Adrenal gland (tissue), 9 donors: ENCODE measurements at regions not wholly inside any gene's neighbourhood (a gene's known extent, or its start where the extent isn't known, plus 50 kb on each side); places are given as distances from the start of the nearest gene placed in this dataset.

ENCODE experiments used
- DNase-seq, 7 donors: peaks; one replicate each; pipeline ENCODE4 v3.0.0-alpha.2; 2019 to 2020
- H3K27ac ChIP-seq, 5 donors: fragments of 200-600 bp; sonication (generic) in 4 of 5; 1 replicate in 3 of 5; 2 replicates in 2 of 5; pipeline versions ENCODE4 v1.5.1 to v1.8.0; 2016 to 2020; ENCODE audit warnings: mild to moderate bottlenecking in 1 of 5
- H3K27me3 ChIP-seq: fragments of 200-600 bp; 2 replicates; pipeline ENCODE4 v1.8.0; 2021
- H3K36me3 ChIP-seq, 2 donors: fragments of 200-600 bp; replicated peaks in 1 of 2; 1 replicate in 1 of 2; 2 replicates in 1 of 2; pipeline versions ENCODE4 v1.5.1 to v1.8.0; 2018 to 2022
- H3K4me1 ChIP-seq, 2 donors: fragments of 200-600 bp; replicated peaks in 1 of 2; 1 replicate in 1 of 2; 2 replicates in 1 of 2; pipeline versions ENCODE4 v1.5.1 to v1.8.0; 2018 to 2021
- H3K4me3 ChIP-seq, 4 donors: fragments of 200-600 bp; sonication (generic) in 3 of 4; one replicate each; pipeline ENCODE4 v1.5.1; 2016 to 2018
- H3K9me3 ChIP-seq, 3 donors: fragments of 200-600 bp; sonication (generic) in 1 of 3; replicated peaks in 1 of 3; 1 replicate in 2 of 3; 2 replicates in 1 of 3; pipeline versions ENCODE4 v1.5.1 to v1.8.0; 2016 to 2021
- CTCF ChIP-seq, 6 experiments: fragments of 450-650 bp in 4 of 6; fragments of 200-600 bp in 2 of 6; sonication (generic) in 1 of 6; IDR thresholded peaks; 1 replicate in 5 of 6; 2 replicates in 1 of 6; pipeline versions ENCODE4 v1.5.1 to v1.8.0; 2016 to 2021; ENCODE audit warnings: antibody characterized with exemption in 6 of 6, mild to moderate bottlenecking in 2 of 6, moderate library complexity in 1 of 6
- POLR2A ChIP-seq, 2 donors: fragments of 450-650 bp; IDR thresholded peaks; one replicate each; pipeline ENCODE4 v1.6.1; 2017; ENCODE audit warnings: antibody characterized with exemption in 2 of 2, mild to moderate bottlenecking in 2 of 2, moderate library complexity in 1 of 2
- WGBS, 4 donors: extraction: QIAGEN DNeasy Blood & Tissue Kit in 2 of 4; methylation state at CpG; one replicate each; pipeline versions ENCODE4 v1.1.5 to v1.1.7; 2013 to 2017; 5-methylcytosine and 5-hydroxymethylcytosine counted together
- intact Hi-C, 2 donors: fragments of 100-400 bp; cut with DNase I; formaldehyde crosslinking; loops; one replicate each; pipeline versions ENCODE4 v1.14.1 to v1.15.0; 2022 to 2023
- donor health status: healthy with polysubstance abuse.
- donor health status: Bipolar disorder and iron deficiency.
- donor health status: DM: yes; HTN: yes; CAD: no.
- donor health status: DM: no; HTN: no; CAD: no.
- donor health status: DM: no; HTN: no; CAD: no.

DNA sequence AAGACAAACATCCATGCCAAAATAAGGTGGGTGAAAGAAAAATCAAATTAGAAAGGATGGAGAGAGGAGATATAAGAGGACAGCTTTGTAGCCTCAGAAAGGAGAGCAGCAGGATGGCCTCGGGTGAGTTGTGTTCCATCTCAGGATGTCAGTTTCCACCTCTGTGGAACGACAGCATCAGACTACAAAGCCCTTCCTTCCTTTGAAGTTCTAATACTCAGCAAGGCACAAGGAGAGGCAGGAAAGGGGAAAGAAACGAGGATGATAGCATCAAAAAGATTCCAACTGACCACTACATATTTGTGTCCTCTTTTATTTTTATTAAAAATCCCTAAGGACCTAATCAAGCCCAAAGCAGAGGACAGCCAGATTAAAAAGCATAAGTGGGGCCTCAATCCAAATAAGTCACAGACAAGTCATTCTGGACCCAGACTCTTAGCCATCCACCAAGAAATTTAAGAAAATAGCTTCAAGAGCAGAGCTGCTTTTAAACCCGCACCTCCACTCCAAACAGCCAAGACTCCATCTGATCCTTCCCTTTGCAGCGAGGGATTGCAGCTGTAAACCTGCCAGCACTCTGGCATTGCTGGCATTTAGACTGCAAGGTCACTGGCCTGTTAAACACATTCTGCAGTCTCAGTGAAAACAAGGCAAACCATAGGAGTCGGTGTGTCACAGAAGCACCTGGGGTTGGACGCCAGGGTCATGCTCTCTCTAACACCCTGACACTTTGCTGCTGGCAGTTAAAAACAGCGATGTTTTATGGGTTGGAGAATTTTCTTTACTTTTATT is 314.5 kb upstream of the CHAC2 start:
- H3K27ac ChIP-seq: no peak overlapping the region
- 27 to 32% (median 30%) methylated on average over 8 of the region's 8 CpGs for WGBS, 4 donors

GRCh38 chr2:53452400-53452799 is 315.2 kb upstream of the CHAC2 start:
- Histone ChIP-seq H3K36me3 (no peaks in the 10 kb centered on the region), H3K27ac (no peak overlapping the region), H3K27me3 (no peaks in the 10 kb centered on the region), H3K4me3 (no peak overlapping the region), H3K9me3 (no peaks in the 10 kb centered on the region), H3K4me1 (no peaks in the 10 kb centered on the region)
- 27 to 61% (median 44%) methylated on average over 1 of the region's 1 CpG for WGBS, 4 donors
- no peak for TF ChIP-seq POLR2A (IDR thresholded peaks at IDR 0.05)
- TF ChIP-seq CTCF (IDR thresholded peaks at IDR 0.05): no peak
- intact Hi-C loops: no loop called here
- no peak for DNase-seq

More for the DNA sequence above, 314.5 kb upstream of the CHAC2 start:
- intact Hi-C loops: no loop called here
- H3K4me1 ChIP-seq: no peaks in the 10 kb centered on the region
- TF ChIP-seq POLR2A (IDR thresholded peaks at IDR 0.05) (no peak), CTCF (IDR thresholded peaks at IDR 0.05) (no peak)
- no peaks in the 10 kb centered on the region for H3K9me3 ChIP-seq
- H3K27me3 ChIP-seq: no peaks in the 10 kb centered on the region
- DNase-seq: peak; percentile 43 to 76 (median 69)
- no peak overlapping the region for H3K4me3 ChIP-seq
- no peaks in the 10 kb centered on the region for H3K36me3 ChIP-seq

DNA sequence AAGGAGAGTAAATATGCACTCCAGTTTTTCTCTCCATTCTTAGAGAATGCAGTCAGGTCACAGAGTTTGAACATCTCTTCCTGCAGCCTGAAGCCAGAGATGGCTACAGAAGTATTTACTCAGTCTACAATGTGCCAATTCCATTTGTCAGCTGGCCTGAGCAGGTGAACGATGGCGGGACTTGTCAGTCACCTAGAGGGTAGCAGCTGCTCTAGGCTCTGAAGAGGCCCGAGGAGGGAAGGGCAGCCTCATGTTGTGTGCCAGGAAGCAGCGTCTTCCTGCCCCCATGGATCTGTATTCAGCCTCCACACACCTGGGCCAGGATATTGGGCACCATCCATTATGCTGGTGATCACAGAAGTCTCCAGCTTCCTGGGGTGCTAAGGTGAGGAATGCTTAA is 316.7 kb upstream of the CHAC2 start:
- H3K9me3 ChIP-seq: no peaks in the 10 kb centered on the region

DNA sequence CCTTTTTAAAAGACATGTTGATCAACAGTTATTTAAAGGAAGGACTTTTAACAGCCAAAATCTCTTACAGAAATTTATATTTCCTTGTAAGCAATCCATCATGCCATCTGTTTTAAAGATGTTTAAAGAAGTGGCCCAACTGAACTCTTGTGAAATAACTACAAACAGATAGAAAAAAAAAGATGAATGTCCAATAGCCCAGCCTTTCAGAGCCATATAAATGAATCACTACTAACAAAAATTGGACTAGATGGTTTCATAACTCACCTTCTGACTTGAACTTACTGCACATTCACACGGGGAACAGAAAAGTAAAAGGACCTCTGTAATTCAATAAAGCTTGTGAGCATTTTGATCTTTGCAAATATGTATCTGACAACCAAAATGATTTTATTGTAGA is 319.0 kb upstream of the CHAC2 start:
- peaks cover 0 to 5% of the 10 kb centered on the region in 2 donors for H3K4me1 ChIP-seq
- no peak overlapping the region for H3K27ac ChIP-seq
- H3K4me3 ChIP-seq: no peak overlapping the region
- WGBS, 4 donors: 17 to 38% (median 24%) methylated on average over 1 of the region's 1 CpG
- no peaks in the 10 kb centered on the region for H3K27me3 ChIP-seq
- TF ChIP-seq CTCF (IDR thresholded peaks at IDR 0.05) (no peak), POLR2A (IDR thresholded peaks at IDR 0.05) (no peak)
- no peak for DNase-seq
- intact Hi-C loops: no loop called here
- H3K36me3 ChIP-seq: no peaks in the 10 kb centered on the region
- no peaks in the 10 kb centered on the region for H3K9me3 ChIP-seq

More for the DNA sequence above, 316.7 kb upstream of the CHAC2 start:
- TF ChIP-seq CTCF (IDR thresholded peaks at IDR 0.05) (no peak), POLR2A (IDR thresholded peaks at IDR 0.05) (no peak)
- no peaks in the 10 kb centered on the region for H3K4me1 ChIP-seq
- no peak for DNase-seq
- 63 to 88% (median 77%) methylated on average over 4 of the region's 4 CpGs for WGBS, 4 donors
- no peaks in the 10 kb centered on the region for H3K36me3 ChIP-seq
- intact Hi-C loops: no loop called here
- no peak overlapping the region for H3K27ac ChIP-seq
- H3K4me3 ChIP-seq: no peak overlapping the region
- H3K27me3 ChIP-seq: no peaks in the 10 kb centered on the region
